ENCODE measurements at regions not wholly inside any gene's neighbourhood (a gene's known extent, or its start where the extent isn't known, plus 50 kb on each side); places are given as distances from the start of the nearest gene placed in this dataset.

GRCh38 chr12:67765776-67766766 is 117.5 kb downstream of the DYRK2 start:
- no peak for TF ChIP-seq POLR2AphosphoS5 (IDR thresholded peaks at IDR 0.05; ENCODE audit: insufficient read depth, low read depth, low read length)
- TF ChIP-seq CTCF (IDR thresholded peaks at IDR 0.05; ENCODE audit: extremely low read depth in 1 of 2, insufficient read depth in 1 of 2, low read depth in 1 of 2, low read length in 2 of 2), result no peak
- TF ChIP-seq MYC (IDR thresholded peaks at IDR 0.05; ENCODE audit: low read depth, low read length), result no peak
- TF ChIP-seq POLR2A (IDR thresholded peaks at IDR 0.05; ENCODE audit: low read depth, low read length), result no peak
- TF ChIP-seq GATA2 (IDR thresholded peaks at IDR 0.05; ENCODE audit: insufficient read depth, insufficient read length, low read depth, low read length), result no peak
- TF ChIP-seq FOS (IDR thresholded peaks at IDR 0.05; ENCODE audit: borderline replicate concordance, insufficient read depth, low read length), result no peak
- TF ChIP-seq JUN (IDR thresholded peaks at IDR 0.05; ENCODE audit: borderline replicate concordance, insufficient read depth, insufficient read length, low read depth), result no peak
- no peak for TF ChIP-seq MAX (IDR thresholded peaks at IDR 0.05; ENCODE audit: insufficient read depth, insufficient read length)
- no peak for TF ChIP-seq EZH2 (IDR thresholded peaks at IDR 0.05; ENCODE audit: borderline replicate concordance, low read depth, low read length, severe bottlenecking)
- Histone ChIP-seq H3K27ac (ENCODE audit: insufficient read depth, low read depth, low read length) (no peak overlapping the region), H3K4me2 (ENCODE audit: insufficient read depth, low read length) (no peak overlapping the region)

More at GRCh38 chr12:67765776-67766766, 117.5 kb downstream of the DYRK2 start:
- H3K4me1 ChIP-seq (ENCODE audit: control insufficient read depth, extremely low read depth, insufficient read depth, low read length), result no peaks in the 10 kb centered on the region
- dilution Hi-C loops (cut with MboI; ENCODE audit: extremely low pct_ligation_motif_present, low sequenced_read_pairs) (no loop called here), intact Hi-C loops (cut with micrococcal nuclease) (no loop called here)
- no peaks in the 10 kb centered on the region for H3K9me1 ChIP-seq (replicated peaks; ENCODE audit: control insufficient read depth, extremely low read depth, insufficient read depth, low read length)
- H3K79me2 ChIP-seq (ENCODE audit: control insufficient read depth, insufficient read depth, low read length), result no peaks in the 10 kb centered on the region
- no peak overlapping the region for H3K9ac ChIP-seq (replicated peaks; ENCODE audit: extremely low read depth, insufficient read depth, low read length)
- ChIA-PET POLR2A (no interaction called here), CTCF (no interaction called here)
- BruUV-seq (replicated peaks), result no TSS peak
- DNase-seq (ENCODE audit: low read depth, low spot score), result no peak
- H4K20me1 ChIP-seq (replicated peaks; ENCODE audit: control insufficient read depth, extremely low read depth, insufficient read depth, low read length), result no peaks in the 10 kb centered on the region
- H3K9me3 ChIP-seq (replicated peaks; ENCODE audit: control insufficient read depth, insufficient read depth, low read length), result no peaks in the 10 kb centered on the region
- no peak overlapping the region for H3K4me3 ChIP-seq (replicated peaks in 1 of 3; ENCODE audit: insufficient read depth in 1 of 3, low read depth in 1 of 3, low read length in 3 of 3)
- no peaks in the 10 kb centered on the region for H3K36me3 ChIP-seq (ENCODE audit: control insufficient read depth in 2 of 2, extremely low read depth in 1 of 2, insufficient read depth in 2 of 2, low read length in 2 of 2)
- H2AFZ ChIP-seq (ENCODE audit: low read depth, low read length), result no peak overlapping the region
- H3K27me3 ChIP-seq (ENCODE audit: control insufficient read depth in 2 of 2, insufficient read depth in 2 of 2, low read length in 2 of 2), result no peaks in the 10 kb centered on the region
- FAIRE-seq, result no peak
